ENCODE measurements at regions not wholly inside any gene's neighbourhood (a gene's known extent, or its start where the extent isn't known, plus 50 kb on each side); places are given as distances from the start of the nearest gene placed in this dataset.
A peak's percentile ranks its signal among the peaks of the same experiment; 100 is the strongest.

DNA sequence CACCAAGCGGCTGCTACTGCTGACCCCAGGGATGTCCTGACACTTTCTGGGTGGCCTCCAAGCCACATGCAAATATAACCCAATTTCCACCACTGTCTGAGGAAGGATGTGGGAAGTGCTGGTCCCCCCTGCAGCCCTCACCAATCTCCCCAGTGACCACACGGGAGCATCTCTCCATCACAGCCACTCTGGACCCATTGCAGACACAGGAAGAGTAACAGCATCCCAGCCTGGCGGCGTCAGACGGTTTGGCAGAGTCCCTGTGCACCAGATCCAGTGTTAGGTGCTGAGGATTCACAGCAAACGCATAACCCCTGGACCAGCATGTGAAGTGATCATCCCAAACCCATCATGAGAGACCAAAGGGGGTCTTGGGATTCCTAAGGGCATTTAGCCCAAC, 163.7 kb upstream of the TNRC6C start:
- Histone ChIP-seq H3K4me2 (no peak overlapping the region), H2AFZ (no peak overlapping the region), H3K27me3 (ENCODE audit: insufficient read depth, low read depth) (peaks cover 83% of the 10 kb centered on the region), H3K9me2 (ENCODE audit: insufficient read depth) (no peaks in the 10 kb centered on the region), H4K20me1 (ENCODE audit: insufficient read depth) (no peaks in the 10 kb centered on the region), H3K36me3 (ENCODE audit: low read depth) (no peaks in the 10 kb centered on the region), H3K27ac (no peak overlapping the region), H3K79me2 (ENCODE audit: low read depth) (no peaks in the 10 kb centered on the region), H3K4me1 (replicated peaks; ENCODE audit: insufficient read depth) (no peaks in the 10 kb centered on the region), H3K9me3 (ENCODE audit: insufficient read depth, low read depth) (no peaks in the 10 kb centered on the region), H3K4me3 (no peak overlapping the region), H3F3A (ENCODE audit: insufficient read depth, low read depth) (no peaks in the 10 kb centered on the region)
- BruUV-seq (replicated peaks) = no TSS peak
- DNase-seq = no peak
- intact Hi-C loops (cut with micrococcal nuclease; ENCODE audit: unreplicated experiment) = no loop called here
- TF ChIP-seq, protein P1, sequence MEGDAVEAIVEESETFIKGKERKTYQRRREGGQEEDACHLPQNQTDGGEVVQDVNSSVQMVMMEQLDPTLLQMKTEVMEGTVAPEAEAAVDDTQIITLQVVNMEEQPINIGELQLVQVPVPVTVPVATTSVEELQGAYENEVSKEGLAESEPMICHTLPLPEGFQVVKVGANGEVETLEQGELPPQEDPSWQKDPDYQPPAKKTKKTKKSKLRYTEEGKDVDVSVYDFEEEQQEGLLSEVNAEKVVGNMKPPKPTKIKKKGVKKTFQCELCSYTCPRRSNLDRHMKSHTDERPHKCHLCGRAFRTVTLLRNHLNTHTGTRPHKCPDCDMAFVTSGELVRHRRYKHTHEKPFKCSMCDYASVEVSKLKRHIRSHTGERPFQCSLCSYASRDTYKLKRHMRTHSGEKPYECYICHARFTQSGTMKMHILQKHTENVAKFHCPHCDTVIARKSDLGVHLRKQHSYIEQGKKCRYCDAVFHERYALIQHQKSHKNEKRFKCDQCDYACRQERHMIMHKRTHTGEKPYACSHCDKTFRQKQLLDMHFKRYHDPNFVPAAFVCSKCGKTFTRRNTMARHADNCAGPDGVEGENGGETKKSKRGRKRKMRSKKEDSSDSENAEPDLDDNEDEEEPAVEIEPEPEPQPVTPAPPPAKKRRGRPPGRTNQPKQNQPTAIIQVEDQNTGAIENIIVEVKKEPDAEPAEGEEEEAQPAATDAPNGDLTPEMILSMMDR (conservative IDR thresholded peaks at IDR 0.05) = no peak
- no peak for TF ChIP-seq EZH2 (IDR thresholded peaks at IDR 0.05; ENCODE audit: low read depth)
- ChIA-PET POLR2A (ENCODE audit: unreplicated experiment) (no interaction called here), CTCF (no interaction called here)

DNA sequence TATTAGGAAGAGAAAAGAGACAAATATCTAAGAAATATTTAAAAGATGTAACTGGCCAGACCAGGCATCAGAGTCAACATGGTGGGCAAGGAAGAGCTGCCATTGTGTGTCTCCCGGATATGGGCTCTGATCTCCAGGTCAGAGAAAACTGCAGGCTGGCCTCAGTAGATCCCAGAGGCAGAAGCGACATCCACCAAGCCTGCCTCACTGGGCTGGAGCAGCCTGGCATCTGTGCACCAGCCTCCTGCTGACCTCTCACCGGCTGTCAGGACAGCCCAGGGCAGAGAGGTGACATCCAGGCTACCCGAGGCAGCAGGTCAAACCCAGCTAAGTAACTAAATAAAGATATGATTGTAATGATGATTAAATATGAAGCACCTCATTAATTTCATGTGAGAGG, 162.8 kb upstream of the TNRC6C start:
- no peak for DNase-seq
- POLR2A ChIA-PET (ENCODE audit: unreplicated experiment) = interaction anchor here (0.6 kb wide), 1 partner anchor 34 kb away, joined by 3 read pairs; no protein-coding TSS in a partner anchor
- Histone ChIP-seq H2AFZ (no peak overlapping the region), H3F3A (ENCODE audit: insufficient read depth, low read depth) (no peaks in the 10 kb centered on the region), H3K9me3 (ENCODE audit: insufficient read depth, low read depth) (no peaks in the 10 kb centered on the region), H3K4me2 (no peak overlapping the region), H3K27ac (no peak overlapping the region), H4K20me1 (ENCODE audit: insufficient read depth) (no peaks in the 10 kb centered on the region), H3K27me3 (ENCODE audit: insufficient read depth, low read depth) (peaks cover 80% of the 10 kb centered on the region), H3K4me1 (replicated peaks; ENCODE audit: insufficient read depth) (no peaks in the 10 kb centered on the region), H3K79me2 (ENCODE audit: low read depth) (no peaks in the 10 kb centered on the region), H3K36me3 (ENCODE audit: low read depth) (no peaks in the 10 kb centered on the region), H3K9me2 (ENCODE audit: insufficient read depth) (no peaks in the 10 kb centered on the region), H3K4me3 (no peak overlapping the region)
- intact Hi-C loops (cut with micrococcal nuclease; ENCODE audit: unreplicated experiment) = no loop called here
- no peak; the same call in 1 of the 2 replicates for TF ChIP-seq EZH2 (IDR thresholded peaks at IDR 0.05; ENCODE audit: low read depth)
- no TSS peak for BruUV-seq (replicated peaks)
- CTCF ChIA-PET = interaction anchor here (0.5 kb wide), 1 partner anchor 467 kb away, joined by 3 read pairs; no protein-coding TSS in a partner anchor

- no TSS peak for BruUV-seq (replicated peaks)
- H3K4me3 ChIP-seq = no peak overlapping the region
- ChIA-PET POLR2A (ENCODE audit: unreplicated experiment) (interaction anchor here (0.6 kb wide), 1 partner anchor 34 kb away, joined by 3 read pairs; no protein-coding TSS in a partner anchor), CTCF (interaction anchor here (0.5 kb wide), 1 partner anchor 466 kb away, joined by 3 read pairs; no protein-coding TSS in a partner anchor)
- H3K79me2 ChIP-seq (ENCODE audit: low read depth) = no peaks in the 10 kb centered on the region
- no peak overlapping the region for H3K4me2 ChIP-seq
- H3K27ac ChIP-seq = no peak overlapping the region
- H3K4me1 ChIP-seq (replicated peaks; ENCODE audit: insufficient read depth) = no peaks in the 10 kb centered on the region
- H3F3A ChIP-seq (ENCODE audit: insufficient read depth, low read depth) = no peaks in the 10 kb centered on the region
- no peaks in the 10 kb centered on the region for H3K9me2 ChIP-seq (ENCODE audit: insufficient read depth)
- no peaks in the 10 kb centered on the region for H3K9me3 ChIP-seq (ENCODE audit: insufficient read depth, low read depth)
- DNase-seq = no peak
- peaks cover 84% of the 10 kb centered on the region for H3K27me3 ChIP-seq (ENCODE audit: insufficient read depth, low read depth)
- H2AFZ ChIP-seq = no peak overlapping the region
- TF ChIP-seq EZH2 (IDR thresholded peaks at IDR 0.05; ENCODE audit: low read depth) = 0 out of 2 replicates have a peak, but pooled peaks have one; percentile 36
- TF ChIP-seq, protein P1 (conservative IDR thresholded peaks at IDR 0.05) = no peak
- no peaks in the 10 kb centered on the region for H3K36me3 ChIP-seq (ENCODE audit: low read depth)
- intact Hi-C loops (cut with micrococcal nuclease; ENCODE audit: unreplicated experiment) = no loop called here
- H4K20me1 ChIP-seq (ENCODE audit: insufficient read depth) = no peaks in the 10 kb centered on the region
These were observed 162.2 kb upstream of the TNRC6C start for GRCh38 chr17:77796176-77796860.
